GM12892 (cell line): ENCODE measurements at regions not wholly inside any gene's neighbourhood (a gene's known extent, or its start where the extent isn't known, plus 50 kb on each side); places are given as distances from the start of the nearest gene placed in this dataset.

Source experiments
- POLR2A ChIP-seq: IDR thresholded peaks from 2 replicates; pipeline ENCODE4 v1.6.1; 2011; ENCODE audit warnings: low read depth, low read length, control low read depth
- POLR2AphosphoS5 ChIP-seq: IDR thresholded peaks from 2 replicates; pipeline ENCODE4 v1.6.1; 2011; ENCODE audit warnings: low read depth, low read length, control low read depth

- no peak for TF ChIP-seq POLR2AphosphoS5
- no peak for TF ChIP-seq POLR2A
These were observed 75.7 kb upstream of the FCN1 start for GRCh38 chr9:134993416-134993815.
